ENCODE measurements at regions not wholly inside any gene's neighbourhood (a gene's known extent, or its start where the extent isn't known, plus 50 kb on each side); places are given as distances from the start of the nearest gene placed in this dataset.
"Not testable (repeated sequence)": the region's sequence is repeated elsewhere in the genome, so short reads cannot be mapped to it uniquely, and the experiment has no call there.

DNA sequence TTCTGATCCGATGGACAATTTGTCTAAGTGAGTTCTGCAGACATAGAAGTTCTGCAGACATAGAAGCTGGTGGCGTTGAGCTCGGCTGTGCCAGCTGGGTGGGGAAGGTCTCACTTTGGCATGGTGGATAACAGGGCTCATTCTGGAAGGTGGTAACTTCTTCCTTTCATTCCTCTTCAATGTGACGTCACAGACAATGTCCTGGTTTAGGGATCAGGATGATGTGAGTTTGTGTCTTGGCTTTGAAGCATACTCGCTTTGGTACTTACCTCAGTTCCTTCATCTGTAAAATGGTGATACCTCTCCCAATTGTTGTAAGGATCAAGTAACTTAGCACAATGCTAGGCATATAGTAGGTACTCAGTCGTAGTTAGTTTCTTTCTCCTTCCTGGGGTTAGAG lies 408.8 kb upstream of the ASIC2 start:
- Histone ChIP-seq H3K4me1 (no peaks in the 10 kb centered on the region), H3K4me3 (no peak overlapping the region), H3K36me3 (no peaks in the 10 kb centered on the region), H3K27me3 (no peaks in the 10 kb centered on the region), H3K27ac (no peak overlapping the region), H3K9me3 (no peaks in the 10 kb centered on the region)
- no peak for DNase-seq (ENCODE audit: low spot score)
- TF ChIP-seq CTCF (IDR thresholded peaks at IDR 0.05) = no peak

GRCh38 chr17:33704856-33705255 lies 411.8 kb upstream of the ASIC2 start:
- no peak overlapping the region for H3K4me3 ChIP-seq
- no peaks in the 10 kb centered on the region for H3K9me3 ChIP-seq
- no peak for DNase-seq (ENCODE audit: low spot score)
- TF ChIP-seq CTCF (IDR thresholded peaks at IDR 0.05) = no peak
- H3K27ac ChIP-seq = no peak overlapping the region
- no peaks in the 10 kb centered on the region for H3K27me3 ChIP-seq
- no peaks in the 10 kb centered on the region for H3K36me3 ChIP-seq
- H3K4me1 ChIP-seq = no peaks in the 10 kb centered on the region

DNA sequence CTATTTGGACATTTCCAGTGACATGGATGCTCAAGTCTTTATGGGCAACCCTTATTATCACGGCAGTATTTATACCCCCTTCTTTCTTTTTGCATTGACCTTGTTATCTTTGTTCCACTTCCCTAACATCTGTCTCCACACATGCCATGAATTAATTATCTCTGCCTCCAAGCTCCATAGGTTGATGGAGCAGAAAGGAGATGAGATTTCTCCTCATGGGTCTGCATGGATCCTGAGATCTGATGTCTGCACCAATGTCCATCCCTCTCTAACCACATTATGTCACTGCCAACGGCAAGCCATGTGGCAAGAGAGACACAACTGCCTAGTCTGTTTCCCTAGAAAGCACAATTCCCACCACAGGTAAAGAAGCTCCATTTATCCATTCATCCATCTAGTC lies 416.8 kb upstream of the ASIC2 start:
- H3K27me3 ChIP-seq = no peaks in the 10 kb centered on the region
- no peaks in the 10 kb centered on the region for H3K9me3 ChIP-seq
- H3K27ac ChIP-seq = no peak overlapping the region
- H3K36me3 ChIP-seq = no peaks in the 10 kb centered on the region
- TF ChIP-seq CTCF (IDR thresholded peaks at IDR 0.05) = no peak
- no peak for DNase-seq (ENCODE audit: low spot score)
- H3K4me1 ChIP-seq = no peaks in the 10 kb centered on the region
- H3K4me3 ChIP-seq = no peak overlapping the region

DNA sequence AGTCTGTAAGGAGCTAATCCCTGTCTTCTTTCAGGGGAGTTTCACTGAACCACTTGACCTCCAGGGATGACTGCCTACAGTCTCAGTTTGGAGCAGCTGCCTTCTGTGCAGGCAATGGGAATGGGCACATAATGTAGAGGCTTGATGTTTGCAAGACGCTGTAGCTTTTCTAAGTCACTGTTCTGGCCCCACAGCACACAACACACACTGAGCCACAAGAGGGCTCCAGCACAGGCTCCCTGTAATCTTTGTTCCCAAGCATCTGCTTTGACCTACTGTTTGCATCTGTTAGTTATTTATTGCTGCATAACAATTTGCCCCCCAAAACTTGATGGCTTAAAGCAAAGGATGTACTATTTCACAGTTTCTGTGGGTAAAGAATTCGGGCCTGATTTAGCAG lies 419.0 kb upstream of the ASIC2 start:
- TF ChIP-seq CTCF (IDR thresholded peaks at IDR 0.05) = no peak
- Histone ChIP-seq H3K9me3 (no peaks in the 10 kb centered on the region), H3K36me3 (no peaks in the 10 kb centered on the region), H3K27me3 (no peaks in the 10 kb centered on the region), H3K4me3 (no peak overlapping the region), H3K4me1 (no peaks in the 10 kb centered on the region), H3K27ac (no peak overlapping the region)
- no peak for DNase-seq (ENCODE audit: low spot score)

- no peak for TF ChIP-seq CTCF (IDR thresholded peaks at IDR 0.05)
- Histone ChIP-seq H3K4me1 (no peaks in the 10 kb centered on the region), H3K27me3 (no peaks in the 10 kb centered on the region), H3K4me3 (no peak overlapping the region), H3K27ac (no peak overlapping the region), H3K9me3 (no peaks in the 10 kb centered on the region), H3K36me3 (no peaks in the 10 kb centered on the region)
- no peak for DNase-seq (ENCODE audit: low spot score)
Observed at GRCh38 chr17:33716957-33717356, 423.9 kb upstream of the ASIC2 start.

GRCh38 chr17:33723736-33724135 lies 430.6 kb upstream of the ASIC2 start:
- not testable (repeated sequence) for H3K4me1 ChIP-seq; H3K27ac ChIP-seq; H3K9me3 ChIP-seq; H3K27me3 ChIP-seq; H3K4me3 ChIP-seq; H3K36me3 ChIP-seq; DNase-seq (ENCODE audit: low spot score)
